HEK293 (cell line): ENCODE measurements at regions not wholly inside any gene's neighbourhood (a gene's known extent, or its start where the extent isn't known, plus 50 kb on each side); places are given as distances from the start of the nearest gene placed in this dataset.

Experiments used
- CTCF ChIA-PET: fragments of 350-600 bp; formaldehyde crosslinking; extraction: SDS; loops from one replicate; lab custom pipeline; 2021; ENCODE audit warnings: antibody characterized with exemption; lab: Yijun Ruan, JAX
- POLR2A ChIA-PET: fragments of 300-600 bp; formaldehyde crosslinking; extraction: SDS; loops from one replicate; lab custom pipeline; 2020; ENCODE audit warnings: antibody characterized with exemption, inconsistent platforms; lab: Yijun Ruan, JAX
- H3K27ac ChIP-seq: fragments of 200-500 bp; sonication (Bioruptor generic); 2 replicates; pipeline ENCODE4 v1.5.1; 2014; ENCODE audit warnings: low read depth, low read length, control low read depth, inconsistent platforms; ENCODE audit errors: extremely low read depth
- H3K36me3 ChIP-seq, 2 experiments: fragments of 200-500 bp in 1 of 2; sonication (Bioruptor generic) in 1 of 2; 1 replicate in 1 of 2; 2 replicates in 1 of 2; pipeline ENCODE4 v1.5.1; 2014 to 2017; ENCODE audit warnings: inconsistent platforms in 2 of 2, low read length in 2 of 2; ENCODE audit not compliant: control insufficient read depth in 2 of 2, insufficient read depth in 1 of 2
- H3K4me1 ChIP-seq: fragments of 200-500 bp; sonication (Bioruptor generic); 2 replicates; pipeline ENCODE4 v1.5.1; 2014; ENCODE audit warnings: mild to moderate bottlenecking, low read length, inconsistent platforms; ENCODE audit not compliant: control insufficient read depth, insufficient read depth
- H3K4me3 ChIP-seq: 2 replicates; pipeline ENCODE4 v1.5.1; 2011; ENCODE audit warnings: low read depth, mild to moderate bottlenecking, control low read depth, low read length, moderate library complexity
- H3K9me3 ChIP-seq: fragments of 200-500 bp; sonication (Bioruptor generic); 2 replicates; pipeline ENCODE4 v1.5.1; 2014; ENCODE audit warnings: low read depth, low read length, inconsistent platforms; ENCODE audit not compliant: control insufficient read depth, insufficient read depth
- BCL11A ChIP-seq: fragments of 450-650 bp; formaldehyde crosslinking; IDR thresholded peaks from 2 replicates; pipeline ENCODE4 v1.5.1; 2016; ENCODE audit warnings: low read depth, missing biosample characterization, missing genetic modification characterization
- CTCF ChIP-seq: fragments of 450-650 bp; formaldehyde crosslinking; IDR thresholded peaks from 2 replicates; pipeline ENCODE4 v1.5.1; 2016; ENCODE audit warnings: missing biosample characterization, missing genetic modification characterization
- MEIS1 ChIP-seq: sonication (generic); formaldehyde crosslinking; IDR thresholded peaks from 2 replicates; pipeline ENCODE4 v1.8.1; 2022; ENCODE audit warnings: missing genetic modification reagents, mild to moderate bottlenecking, borderline replicate concordance
- PBX3 ChIP-seq: sonication (generic); formaldehyde crosslinking; IDR thresholded peaks from 2 replicates; pipeline ENCODE4 v1.8.1; 2022; ENCODE audit warnings: mild to moderate bottlenecking, moderate library complexity, missing genetic modification reagents
- SP3 ChIP-seq: fragments of 450-650 bp; formaldehyde crosslinking; IDR thresholded peaks from 2 replicates; pipeline ENCODE4 v1.5.1; 2016; ENCODE audit warnings: missing biosample characterization, missing genetic modification characterization
- ZBTB48 ChIP-seq: fragments of 450-650 bp; formaldehyde crosslinking; IDR thresholded peaks from 2 replicates; pipeline ENCODE4 v1.5.1; 2016; ENCODE audit warnings: missing biosample characterization, missing genetic modification characterization
- ZFHX2 ChIP-seq: fragments of 450-650 bp; formaldehyde crosslinking; conservative IDR thresholded peaks from 2 replicates; pipeline ENCODE4 v1.5.1; 2016; ENCODE audit warnings: missing biosample characterization, missing genetic modification characterization
- ZFP41 ChIP-seq: fragments of 450-650 bp; formaldehyde crosslinking; IDR thresholded peaks from 2 replicates; pipeline ENCODE4 v1.5.1; 2016; ENCODE audit warnings: missing biosample characterization, missing genetic modification characterization, borderline replicate concordance
- ZNF114 ChIP-seq: fragments of 450-650 bp; formaldehyde crosslinking; IDR thresholded peaks from 2 replicates; pipeline ENCODE4 v1.5.0; 2017; ENCODE audit warnings: missing biosample characterization, missing genetic modification characterization
- ZNF138 ChIP-seq: fragments of 450-650 bp; formaldehyde crosslinking; IDR thresholded peaks from 2 replicates; pipeline ENCODE4 v1.5.1; 2016; ENCODE audit warnings: missing biosample characterization, missing genetic modification characterization, borderline replicate concordance
- ZNF140 ChIP-seq: fragments of 450-650 bp; formaldehyde crosslinking; IDR thresholded peaks from 2 replicates; pipeline ENCODE4 v1.5.1; 2016; ENCODE audit warnings: missing biosample characterization, missing genetic modification characterization
- ZNF146 ChIP-seq: fragments of 450-650 bp; formaldehyde crosslinking; IDR thresholded peaks from 2 replicates; pipeline ENCODE4 v1.5.1; 2016; ENCODE audit warnings: missing biosample characterization, missing genetic modification characterization
- ZNF174 ChIP-seq: fragments of 450-650 bp; formaldehyde crosslinking; IDR thresholded peaks from 2 replicates; pipeline ENCODE4 v1.5.0; 2017; ENCODE audit warnings: missing biosample characterization, mild to moderate bottlenecking, missing genetic modification characterization
- ZNF248 ChIP-seq: fragments of 450-650 bp; formaldehyde crosslinking; IDR thresholded peaks from 2 replicates; pipeline ENCODE4 v1.5.1; 2017; ENCODE audit warnings: missing biosample characterization, missing genetic modification characterization
- ZNF366 ChIP-seq: fragments of 450-650 bp; formaldehyde crosslinking; conservative IDR thresholded peaks from 2 replicates; pipeline ENCODE4 v1.5.1; 2016; ENCODE audit warnings: missing biosample characterization, missing genetic modification characterization
- ZNF37A ChIP-seq: fragments of 450-650 bp; IDR thresholded peaks from 2 replicates; pipeline ENCODE4 v1.5.1; 2018; ENCODE audit warnings: missing biosample characterization, missing genetic modification characterization
- ZNF391 ChIP-seq: fragments of 450-650 bp; formaldehyde crosslinking; IDR thresholded peaks from 2 replicates; pipeline ENCODE4 v1.5.1; 2016; ENCODE audit warnings: low read depth, missing biosample characterization, missing genetic modification characterization, borderline replicate concordance
- ZNF416 ChIP-seq: fragments of 450-650 bp; formaldehyde crosslinking; IDR thresholded peaks from 2 replicates; pipeline ENCODE4 v1.5.1; 2016; ENCODE audit warnings: missing biosample characterization, missing genetic modification characterization
- ZNF426 ChIP-seq: fragments of 450-650 bp; formaldehyde crosslinking; IDR thresholded peaks from 2 replicates; pipeline ENCODE4 v1.5.1; 2017; ENCODE audit warnings: missing biosample characterization, missing genetic modification characterization, mild to moderate bottlenecking, inconsistent platforms, moderate library complexity
- ZNF513 ChIP-seq: fragments of 450-650 bp; IDR thresholded peaks from 2 replicates; pipeline ENCODE4 v1.5.1; 2018; ENCODE audit warnings: missing biosample characterization, missing genetic modification characterization
- ZNF514 ChIP-seq: fragments of 450-650 bp; formaldehyde crosslinking; IDR thresholded peaks from 2 replicates; pipeline ENCODE4 v1.5.1; 2016; ENCODE audit warnings: missing biosample characterization, missing genetic modification characterization
- ZNF701 ChIP-seq: fragments of 450-650 bp; formaldehyde crosslinking; IDR thresholded peaks from 2 replicates; pipeline ENCODE4 v1.5.1; 2016; ENCODE audit warnings: missing biosample characterization, missing genetic modification characterization
- ZNF837 ChIP-seq: fragments of 450-650 bp; formaldehyde crosslinking; IDR thresholded peaks from 2 replicates; pipeline ENCODE4 v1.5.1; 2016; ENCODE audit warnings: missing biosample characterization, missing genetic modification characterization

- no peaks in the 10 kb centered on the region for H3K36me3 ChIP-seq
- H3K9me3 ChIP-seq: no peaks in the 10 kb centered on the region
- CTCF ChIA-PET: no interaction called here
- POLR2A ChIA-PET: no interaction called here
- H3K4me3 ChIP-seq: no peak overlapping the region
- no peak overlapping the region for H3K27ac ChIP-seq
- H3K4me1 ChIP-seq: no peaks in the 10 kb centered on the region
- TF ChIP-seq ZNF174 (tag by site-specific recombination): no peak
- no peak for TF ChIP-seq MEIS1 (CRISPR knock-in tag)
- no peak for TF ChIP-seq ZNF391 (tag by site-specific recombination)
- TF ChIP-seq ZFP41 (tag by site-specific recombination): no peak
- no peak for TF ChIP-seq ZNF416
- TF ChIP-seq ZNF138 (tag by site-specific recombination): no peak
- TF ChIP-seq ZNF837 (tag by site-specific recombination): no peak
- TF ChIP-seq, all 188 proteins: peak for 0
These were observed 1441.7 kb downstream of the PLA2G4A start for GRCh38 chr1:188270497-188270896.

GRCh38 chr1:188277771-188278170, 1449.0 kb downstream of the PLA2G4A start:
- Histone ChIP-seq H3K4me3 (no peak overlapping the region), H3K27ac (no peak overlapping the region), H3K4me1 (no peaks in the 10 kb centered on the region), H3K36me3 (no peaks in the 10 kb centered on the region), H3K9me3 (no peaks in the 10 kb centered on the region)
- ChIA-PET POLR2A (no interaction called here), CTCF (no interaction called here)
- no peak for TF ChIP-seq ZNF513 (tag by site-specific recombination)
- TF ChIP-seq ZNF248 (tag by site-specific recombination): no peak
- no peak for TF ChIP-seq ZNF37A (tag by site-specific recombination)
- TF ChIP-seq ZNF114 (tag by site-specific recombination): no peak
- TF ChIP-seq ZNF146 (tag by site-specific recombination): no peak
- TF ChIP-seq ZNF426: no peak
- TF ChIP-seq CTCF (tag by site-specific recombination): no peak
- no peak for TF ChIP-seq ZBTB48
- TF ChIP-seq ZNF514 (tag by site-specific recombination): no peak
- no peak for TF ChIP-seq ZNF140
- no peak for TF ChIP-seq PBX3 (CRISPR knock-in tag)
- no peak for TF ChIP-seq SP3 (tag by site-specific recombination)
- no peak for TF ChIP-seq ZNF366 (tag by site-specific recombination)
- no peak for TF ChIP-seq ZFHX2 (tag by site-specific recombination)
- no peak for TF ChIP-seq BCL11A
- TF ChIP-seq ZNF701 (tag by site-specific recombination): no peak
